HG03442 (cell line): ENCODE measurements at regions not wholly inside any gene's neighbourhood (a gene's known extent, or its start where the extent isn't known, plus 50 kb on each side); places are given as distances from the start of the nearest gene placed in this dataset.

Experiments used
- ATAC-seq: cut with Tn5 transposase; IDR thresholded peaks from one replicate; pipeline ENCODE4 v1.9.1; 2021; ENCODE audit warnings: mild to moderate bottlenecking, moderate library complexity; ENCODE audit not compliant: unreplicated experiment

DNA sequence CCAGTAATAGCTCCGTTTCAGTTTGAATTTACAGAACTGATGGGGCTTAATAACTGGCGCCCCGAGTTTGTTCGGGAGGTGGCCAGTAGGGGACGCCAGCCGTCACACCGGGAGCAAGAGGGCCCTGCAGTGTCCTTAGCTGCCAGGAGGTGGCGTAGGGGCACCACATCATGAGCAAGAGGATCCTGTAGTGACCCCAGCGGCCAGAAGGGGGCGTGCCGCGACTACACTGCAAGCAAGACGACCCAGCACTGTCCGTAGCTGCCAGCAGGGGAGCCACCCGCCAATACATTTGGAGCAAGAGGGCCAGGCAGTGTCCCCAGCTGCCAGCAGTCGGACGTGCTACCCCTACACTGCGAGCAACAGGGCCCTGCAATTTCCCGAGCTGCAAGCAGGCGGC lies 663.7 kb upstream of the B3GAT1 start:
- ATAC-seq, result no peak

DNA sequence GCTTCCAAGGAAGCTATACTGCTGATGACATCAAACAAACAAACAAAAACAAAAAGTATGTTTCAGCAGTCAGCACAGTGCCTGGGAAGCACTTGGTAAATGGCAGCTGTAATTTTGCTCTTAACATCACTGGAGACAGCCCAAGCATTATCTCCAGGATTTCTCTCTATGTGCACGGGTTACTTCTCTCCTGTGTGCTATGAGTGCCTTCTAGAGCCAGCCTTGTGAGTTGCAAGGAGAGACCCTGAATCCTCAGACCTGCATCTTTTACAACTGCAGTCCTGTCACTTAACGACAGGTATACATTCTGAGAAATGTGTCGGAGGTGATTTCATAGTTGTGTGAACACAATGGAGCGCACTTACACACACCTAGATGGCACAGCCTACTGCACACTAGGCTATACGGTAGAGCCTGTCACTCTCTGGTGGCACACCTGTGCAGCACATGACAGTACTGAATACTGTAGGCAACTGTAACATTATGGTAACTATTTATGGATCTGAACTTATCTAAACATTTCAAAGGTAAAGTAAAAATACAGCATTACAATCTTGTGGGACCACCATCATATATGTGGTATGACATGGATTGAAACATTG lies 662.5 kb upstream of the B3GAT1 start:
- ATAC-seq, result no peak

DNA sequence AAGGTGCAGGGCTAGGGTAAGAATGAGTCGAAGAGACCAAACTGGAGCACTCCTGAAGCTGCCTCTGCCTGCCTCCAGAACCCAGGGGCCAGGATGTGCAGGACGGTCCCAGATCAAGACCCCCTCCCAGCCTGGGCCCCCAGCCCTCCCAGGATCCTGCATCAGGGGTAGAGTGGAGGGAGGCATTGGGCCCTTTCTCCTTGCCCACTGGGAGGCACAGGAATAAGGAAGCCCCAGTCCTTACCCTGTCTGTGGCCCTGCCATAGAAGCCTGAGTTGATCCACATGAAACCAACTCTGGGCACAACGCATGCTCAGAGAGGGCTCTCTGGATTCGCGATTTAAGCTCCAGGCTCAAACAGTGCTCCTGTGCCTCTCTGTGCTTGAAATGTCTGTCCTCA lies 661.8 kb upstream of the B3GAT1 start:
- ATAC-seq, result no peak

DNA sequence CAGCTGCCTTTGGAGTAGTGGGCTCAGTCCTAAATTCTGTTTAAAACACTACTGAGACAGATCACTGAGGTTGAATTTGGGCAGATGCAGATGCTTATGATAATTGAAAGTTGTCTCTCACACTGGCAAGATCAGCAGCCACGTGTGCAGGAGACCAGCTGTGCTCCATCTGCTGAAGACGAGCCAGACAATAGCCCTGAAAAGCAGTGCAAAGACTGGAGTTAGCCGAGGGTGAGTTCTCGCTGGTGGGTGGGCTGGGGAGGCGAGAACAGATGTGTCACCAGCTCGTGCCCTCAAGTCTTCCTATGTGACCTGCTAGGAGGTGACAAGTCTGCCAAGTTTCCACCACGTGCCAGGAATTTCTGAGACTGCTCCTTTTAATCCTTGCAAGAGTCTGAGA lies 661.3 kb upstream of the B3GAT1 start:
- no peak for ATAC-seq

DNA sequence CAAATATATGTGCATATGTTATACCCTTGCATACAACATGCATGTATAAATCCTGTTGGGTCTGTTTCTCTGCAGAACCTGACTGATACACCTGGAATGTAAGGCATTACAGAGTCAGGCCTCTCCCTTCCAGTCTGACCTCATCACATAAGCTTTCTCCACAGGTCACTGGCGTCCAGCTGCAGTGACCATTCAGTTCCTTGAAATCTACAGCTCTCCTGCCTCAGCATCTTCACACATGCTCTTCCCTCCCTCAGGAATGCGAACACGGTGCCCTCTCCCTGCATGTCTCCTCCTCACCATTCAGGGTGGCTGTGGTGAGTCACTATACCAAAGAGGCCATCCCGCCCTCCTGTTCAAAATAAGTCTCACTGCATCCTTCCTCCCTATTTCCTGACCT lies 657.8 kb upstream of the B3GAT1 start:
- ATAC-seq, result no peak

DNA sequence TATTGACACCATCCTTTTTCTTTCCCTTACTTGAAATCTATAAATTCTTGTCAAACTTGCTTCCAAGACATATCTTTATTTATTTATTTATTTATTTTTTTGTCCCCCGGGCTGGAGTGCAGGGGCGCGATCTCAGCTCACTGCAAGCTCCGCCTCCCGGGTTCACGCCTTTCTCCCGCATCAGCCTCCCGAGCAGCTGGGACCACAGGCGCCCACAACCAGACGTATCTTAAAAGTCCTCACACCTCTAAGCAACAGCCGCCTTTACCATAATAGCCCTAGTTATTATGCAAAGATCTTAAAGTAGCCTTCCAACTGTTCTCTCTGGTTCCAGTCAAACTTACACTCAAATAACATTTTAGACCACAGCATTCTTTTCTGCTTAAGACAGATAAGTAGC lies 657.0 kb upstream of the B3GAT1 start:
- no peak for ATAC-seq

DNA sequence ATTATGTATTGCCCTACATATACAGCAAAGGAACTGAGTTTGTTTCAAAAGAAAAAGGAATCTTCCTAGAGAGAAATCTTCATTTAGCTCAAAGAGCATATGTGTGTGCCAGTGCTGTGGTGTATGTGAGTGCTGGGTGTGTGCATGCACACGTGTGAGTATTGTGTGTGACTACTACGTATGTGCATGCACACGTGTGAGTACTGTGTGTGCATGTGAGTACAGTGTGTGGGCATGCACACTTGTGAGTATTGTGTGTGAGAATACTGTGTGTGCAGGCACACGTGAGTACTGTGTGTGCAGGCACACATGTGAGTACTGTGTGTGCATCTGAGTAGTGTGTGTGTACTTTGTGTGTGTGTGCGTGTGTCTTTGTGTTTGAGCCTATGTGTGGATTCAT lies 651.0 kb upstream of the B3GAT1 start:
- no peak for ATAC-seq

DNA sequence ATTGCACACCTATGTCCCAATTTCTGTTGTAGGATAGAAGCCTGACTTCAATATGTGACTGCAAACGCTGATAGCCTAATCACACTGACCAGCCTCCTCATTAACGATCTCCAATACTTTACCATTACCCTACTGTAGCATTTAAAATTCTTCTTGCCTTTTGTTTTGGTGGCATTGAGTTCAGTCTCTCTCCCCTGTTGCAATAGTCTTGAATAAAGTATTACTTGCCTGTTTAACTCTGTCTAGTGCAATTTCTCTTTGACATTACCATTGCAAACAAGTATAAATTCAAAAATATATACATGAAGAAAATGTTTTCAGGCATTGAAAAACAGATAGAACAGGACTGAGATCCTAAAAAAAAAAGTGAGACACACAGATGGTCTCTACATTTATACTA lies 649.1 kb upstream of the B3GAT1 start:
- ATAC-seq, result no peak

DNA sequence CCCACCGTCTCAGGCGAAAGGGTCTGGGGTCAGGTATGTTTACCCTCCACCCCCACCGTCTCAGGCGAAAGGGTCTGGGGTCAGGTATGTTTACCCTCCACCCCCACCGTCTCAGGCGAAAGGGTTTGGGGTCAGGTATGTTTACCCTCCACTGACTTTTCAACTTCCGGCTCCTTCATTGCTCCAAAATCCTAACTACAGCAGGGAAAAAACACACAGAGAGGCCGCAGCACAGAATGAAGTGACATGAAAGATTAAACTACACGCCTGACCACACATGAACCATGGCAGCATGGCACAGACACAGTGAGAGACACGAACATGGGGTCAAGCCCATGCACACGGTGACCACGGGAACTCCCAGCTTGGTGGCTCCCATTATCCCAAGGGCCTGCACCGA lies 634.9 kb upstream of the B3GAT1 start:
- no peak for ATAC-seq

DNA sequence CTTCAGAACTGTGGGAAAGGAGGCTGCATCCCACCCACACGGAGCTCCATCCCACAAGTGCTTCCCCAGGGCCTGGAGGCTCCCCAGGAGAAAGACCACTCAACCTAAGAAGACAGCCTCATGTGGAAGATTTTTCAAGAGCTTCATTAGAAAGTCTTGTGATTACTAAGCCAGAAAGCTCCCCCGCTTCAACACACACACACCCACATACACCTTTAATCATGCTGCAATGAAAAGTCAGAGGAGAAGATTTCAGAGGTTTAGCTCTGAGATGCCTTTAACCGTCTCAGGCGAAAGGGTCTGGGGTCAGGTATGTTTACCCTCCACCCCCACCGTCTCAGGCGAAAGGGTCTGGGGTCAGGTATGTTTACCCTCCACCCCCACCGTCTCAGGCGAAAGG lies 634.5 kb upstream of the B3GAT1 start:
- ATAC-seq, result no peak

DNA sequence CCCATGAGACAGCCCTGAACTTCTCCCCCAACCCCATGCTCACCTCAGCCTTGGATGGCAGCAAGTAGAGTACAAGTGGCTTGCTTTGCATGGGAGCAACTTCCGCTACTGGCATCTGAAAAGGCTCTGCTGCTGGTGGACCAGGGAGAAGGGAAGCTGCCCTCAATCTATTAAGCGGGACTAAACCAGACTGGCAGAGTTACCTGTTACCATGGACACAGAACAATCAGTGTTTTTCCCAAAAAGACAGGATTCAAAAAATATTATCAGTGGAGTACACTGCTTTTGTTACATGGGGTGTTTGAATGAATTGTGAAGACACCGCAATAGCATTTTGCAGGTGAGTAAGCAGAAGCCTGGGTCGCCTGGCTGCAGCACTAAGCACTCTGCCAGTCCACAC lies 631.4 kb upstream of the B3GAT1 start:
- no peak for ATAC-seq

DNA sequence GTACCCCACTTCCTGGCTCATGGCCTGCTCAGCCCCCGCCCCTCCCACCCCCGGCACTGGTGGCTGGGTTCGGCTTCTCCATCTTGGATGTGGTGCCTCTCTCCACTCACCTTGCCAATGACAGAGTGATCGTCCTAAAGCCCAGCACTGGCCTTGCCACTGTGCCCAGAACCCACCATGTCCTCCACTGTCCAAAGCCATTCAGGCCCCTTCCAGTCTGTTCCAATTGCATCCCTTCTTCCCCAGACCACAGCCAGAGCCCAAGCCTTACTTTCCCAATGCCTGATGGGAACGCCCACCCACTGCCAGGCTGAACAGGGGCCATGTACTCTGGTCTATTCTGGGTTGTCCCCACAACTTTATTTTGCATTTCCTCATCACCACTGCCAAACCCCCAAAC lies 625.8 kb upstream of the B3GAT1 start:
- ATAC-seq, result no peak

DNA sequence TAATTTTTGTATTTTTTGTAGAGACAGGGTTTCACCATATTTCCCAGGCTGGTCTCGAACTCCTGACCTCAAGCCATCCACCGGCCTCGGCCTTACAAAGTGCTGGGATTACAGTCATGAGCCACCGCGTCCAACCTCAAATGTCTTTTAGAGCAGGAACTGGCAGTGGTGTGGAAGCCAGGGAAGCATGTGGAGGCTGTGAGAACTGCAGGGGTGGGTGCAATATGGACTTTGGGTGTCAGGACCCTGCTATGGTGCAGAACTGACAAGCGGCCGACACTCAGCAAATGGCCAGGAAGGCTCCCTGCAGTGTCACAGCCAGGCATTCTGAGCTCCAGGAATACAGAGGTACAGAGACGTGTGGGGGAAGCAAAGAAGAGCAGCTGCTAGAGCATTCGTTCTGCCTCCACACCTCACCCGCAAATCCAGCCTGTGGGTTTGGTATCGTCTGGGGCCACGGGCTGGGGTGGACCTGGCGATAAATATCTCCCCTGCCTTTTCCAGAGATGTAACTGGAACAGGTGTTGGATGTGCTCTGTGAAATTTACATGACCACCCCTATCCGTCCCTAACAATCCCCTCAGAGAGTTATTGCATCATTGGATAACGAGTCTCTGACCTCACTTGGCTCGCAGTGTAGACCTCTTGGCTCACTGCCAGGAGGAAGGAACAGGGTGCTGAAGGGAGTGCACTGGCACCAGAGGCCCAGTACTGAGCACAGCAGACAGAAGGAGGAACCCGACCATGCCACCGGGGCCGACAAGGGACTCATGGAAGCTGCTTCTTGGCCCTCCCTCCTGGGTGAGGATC lies 624.7 kb upstream of the B3GAT1 start:
- ATAC-seq, result no peak

DNA sequence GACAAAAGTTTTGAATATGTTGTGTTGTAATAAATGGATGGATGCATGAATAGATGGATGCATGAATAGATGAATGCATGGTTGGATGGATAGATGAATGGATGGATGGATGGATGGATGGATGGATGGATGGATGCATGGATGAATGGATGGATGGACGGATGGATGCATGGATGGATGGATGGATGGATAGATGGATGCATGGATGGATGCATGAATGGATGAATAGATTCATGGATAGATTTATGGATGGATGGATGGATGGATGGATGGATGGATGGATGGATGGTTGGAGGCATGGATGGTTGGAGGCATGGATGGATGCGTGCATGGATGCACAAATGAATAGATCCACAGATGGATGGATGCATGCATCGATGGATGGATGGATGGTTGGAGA lies 623.2 kb upstream of the B3GAT1 start:
- no peak for ATAC-seq

DNA sequence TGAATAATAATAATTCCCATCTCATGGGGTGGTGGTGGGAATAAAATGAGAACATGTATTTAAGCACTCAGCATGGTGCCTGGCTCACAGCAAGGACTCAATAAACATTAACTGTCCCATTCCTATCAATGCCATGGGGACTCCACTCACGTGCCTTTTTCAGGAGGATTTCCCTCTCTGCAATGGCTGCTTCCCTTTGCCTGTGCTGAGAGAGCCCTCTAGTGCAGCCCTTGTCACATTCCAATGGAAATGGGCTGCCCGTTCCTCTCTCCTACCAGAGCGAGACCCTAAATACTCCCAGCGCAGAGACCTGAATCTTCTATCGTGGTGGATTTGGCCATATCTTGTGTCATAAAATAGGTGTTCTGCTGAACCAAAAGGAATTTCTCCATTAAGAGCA lies 621.5 kb upstream of the B3GAT1 start:
- ATAC-seq, result no peak

DNA sequence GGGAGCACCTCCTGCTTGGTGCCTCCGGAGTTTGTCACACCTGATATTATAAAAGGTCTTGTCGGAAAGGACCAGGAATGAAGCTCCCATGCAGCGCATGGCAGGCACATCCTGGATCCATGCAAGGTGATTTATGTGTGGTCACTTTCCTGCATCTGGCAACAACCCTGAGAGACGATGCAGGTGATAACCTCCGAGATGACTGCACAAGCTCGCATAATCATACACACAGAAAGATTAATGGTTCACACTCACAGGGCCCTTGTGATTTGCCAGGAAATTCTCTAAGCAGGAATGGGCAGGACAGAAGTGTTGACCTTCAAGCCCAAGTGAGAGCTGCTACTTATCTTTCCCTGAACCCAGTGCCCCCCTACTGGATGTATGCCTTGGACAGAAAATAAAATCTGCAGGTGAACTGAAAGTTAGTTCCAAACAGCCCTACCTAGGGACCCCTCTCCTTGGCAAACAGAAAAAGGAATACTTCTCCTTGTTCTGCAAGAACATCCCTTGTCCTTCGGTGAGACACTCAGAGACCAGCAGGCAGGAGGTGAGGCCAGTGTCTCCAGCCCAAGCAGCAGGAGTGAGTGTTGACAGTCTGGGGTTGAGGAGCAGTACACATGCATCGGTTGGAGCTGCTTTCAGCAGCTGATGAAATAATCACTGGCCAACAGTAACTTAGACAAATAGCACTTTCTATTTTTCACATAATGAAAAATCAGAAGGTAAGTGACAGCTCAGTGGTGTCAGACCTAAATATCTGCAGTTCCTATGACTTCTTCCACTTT lies 619.4 kb upstream of the B3GAT1 start:
- no peak for ATAC-seq

DNA sequence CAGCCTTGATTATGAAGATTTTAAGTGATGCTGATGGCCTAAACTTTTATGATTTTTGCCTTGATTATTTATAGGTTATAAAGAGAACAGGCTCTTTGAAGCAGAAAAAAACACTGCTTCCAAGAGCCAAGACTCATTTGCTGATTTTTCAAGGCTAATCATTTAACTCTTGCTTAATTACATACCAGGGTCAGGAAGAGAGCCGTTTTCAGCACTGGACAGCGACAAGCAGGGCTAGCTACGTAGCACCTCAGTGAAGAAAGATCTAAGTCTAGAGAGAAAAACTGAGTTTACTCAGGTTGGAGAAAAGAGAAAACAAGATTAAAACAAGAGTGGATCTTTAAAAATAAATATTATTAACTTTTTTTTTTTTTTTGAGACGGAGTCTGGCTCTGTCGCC lies 615.4 kb upstream of the B3GAT1 start:
- no peak for ATAC-seq

DNA sequence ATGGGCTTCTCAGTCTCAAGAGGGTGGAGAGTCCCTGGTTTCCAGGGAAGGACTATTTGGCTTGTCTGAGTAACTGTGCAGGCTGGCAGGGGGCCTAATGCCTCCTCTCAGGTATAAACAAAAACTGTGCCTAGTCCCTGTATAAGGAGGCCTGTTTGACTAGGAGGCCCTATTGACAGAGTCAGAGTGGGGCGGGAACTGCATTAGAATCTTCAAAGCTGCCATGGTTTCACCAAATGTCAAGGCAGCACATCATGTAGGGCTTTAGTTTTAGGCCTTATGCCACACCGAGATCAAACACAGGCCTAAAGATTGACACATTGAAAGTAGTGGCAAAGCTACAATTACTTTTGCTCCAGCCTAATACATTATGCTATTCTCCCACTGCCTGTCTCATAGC lies 611.5 kb upstream of the B3GAT1 start:
- ATAC-seq, result no peak

DNA sequence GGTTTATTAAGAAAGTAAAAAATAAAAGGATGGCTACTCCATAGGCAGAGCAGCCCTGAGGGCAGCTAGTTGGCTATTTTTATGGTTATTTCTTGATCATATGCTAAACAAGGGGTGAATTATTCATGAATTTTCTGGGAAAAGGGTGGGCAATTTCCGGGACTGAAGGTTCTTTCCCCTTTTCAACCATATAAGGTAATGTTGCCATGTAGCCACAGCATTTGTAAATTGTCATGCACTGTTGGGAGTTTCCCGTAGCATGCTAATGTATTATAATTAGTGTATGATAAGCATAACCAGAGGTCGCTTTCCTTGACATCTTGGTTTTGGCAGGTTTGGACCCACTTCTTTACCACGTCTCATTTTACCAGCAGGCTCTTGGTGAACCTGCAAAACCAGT lies 610.4 kb upstream of the B3GAT1 start:
- ATAC-seq, result no peak

DNA sequence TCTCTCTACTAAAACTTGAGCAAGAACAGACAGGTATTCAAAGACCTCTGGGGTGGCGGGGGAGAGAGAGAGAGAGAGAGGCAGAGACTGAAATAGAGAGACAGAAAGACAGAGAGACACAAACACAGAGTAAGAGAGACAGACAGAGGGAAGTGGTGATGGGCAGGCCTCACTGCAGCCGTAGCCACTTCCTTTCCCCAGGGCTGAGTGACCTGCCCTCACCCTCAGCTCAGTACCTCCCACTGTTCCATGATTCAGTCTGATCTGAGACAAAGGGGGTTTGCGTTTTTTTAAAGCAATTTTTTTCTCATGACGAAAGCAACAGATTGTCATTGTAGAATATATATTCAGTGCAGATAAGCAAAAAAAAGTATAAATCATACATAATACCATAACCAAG lies 607.9 kb upstream of the B3GAT1 start:
- ATAC-seq, result no peak

DNA sequence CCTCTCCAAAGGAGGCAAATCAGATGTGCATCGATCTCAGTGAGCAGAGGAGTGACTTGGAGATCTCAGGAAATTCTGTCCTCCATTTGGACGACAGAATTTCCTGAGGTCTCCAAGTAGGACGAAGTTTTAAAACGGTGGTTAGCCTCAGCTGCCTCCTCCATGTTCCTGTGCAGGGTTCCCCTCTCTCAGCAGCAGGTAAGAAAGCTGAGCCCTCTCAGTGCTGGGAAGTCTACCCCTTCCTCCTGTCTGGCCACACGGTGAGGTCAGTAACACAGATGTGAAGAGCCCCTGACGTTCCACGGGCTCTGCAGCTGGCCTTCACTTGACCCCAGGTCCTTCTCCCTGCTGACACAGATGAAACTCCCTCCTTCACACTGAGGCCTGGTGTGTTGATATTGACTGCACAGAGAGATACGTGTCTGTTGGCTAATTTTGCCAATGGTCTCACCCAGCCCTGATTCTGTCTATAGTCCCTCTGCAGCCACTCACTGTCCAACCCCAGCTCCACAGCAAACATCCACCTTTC lies 607.4 kb upstream of the B3GAT1 start:
- no peak for ATAC-seq

DNA sequence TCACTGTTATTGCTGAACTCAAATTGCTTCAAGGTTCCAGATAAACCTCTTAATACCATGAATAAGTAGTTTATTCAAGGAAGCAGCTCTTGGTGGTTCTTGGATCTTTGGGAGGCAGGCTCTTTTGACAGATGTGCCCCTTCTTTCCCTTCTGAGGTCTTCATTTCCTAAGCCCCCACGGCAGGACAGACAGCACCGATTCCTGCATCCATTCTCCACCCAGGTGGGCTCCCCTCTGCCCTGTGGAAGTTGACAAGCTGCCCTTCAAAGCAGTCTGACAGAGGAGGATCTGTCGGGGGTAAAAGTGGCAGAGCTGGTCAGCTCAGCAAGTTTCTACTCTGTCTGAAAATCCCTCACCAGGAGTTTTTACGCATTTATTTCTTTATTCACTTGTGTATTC lies 605.3 kb upstream of the B3GAT1 start:
- ATAC-seq, result no peak
